IPS-20b (cell line): ENCODE measurements at regions not wholly inside any gene's neighbourhood (a gene's known extent, or its start where the extent isn't known, plus 50 kb on each side); places are given as distances from the start of the nearest gene placed in this dataset.
"Not testable (repeated sequence)": the region's sequence is repeated elsewhere in the genome, so short reads cannot be mapped to it uniquely, and the experiment has no call there.

Source experiments
- H3K27ac ChIP-seq: one replicate; pipeline ENCODE4 v1.5.1; 2013; ENCODE audit warnings: low read length
- H3K27me3 ChIP-seq: 2 replicates; pipeline ENCODE4 v1.6.1; 2013; ENCODE audit warnings: mild to moderate bottlenecking, low read length, inconsistent platforms; ENCODE audit not compliant: insufficient read depth
- H3K36me3 ChIP-seq: 2 replicates; pipeline ENCODE4 v1.6.1; 2013; ENCODE audit warnings: low read depth, mild to moderate bottlenecking, inconsistent platforms, low read length, moderate library complexity; ENCODE audit not compliant: insufficient read depth
- H3K4me1 ChIP-seq: 2 replicates; pipeline ENCODE4 v1.6.1; 2013; ENCODE audit warnings: mild to moderate bottlenecking, control low read depth, inconsistent platforms, low read length, moderate library complexity; ENCODE audit not compliant: insufficient read depth
- H3K4me3 ChIP-seq: 2 replicates; pipeline ENCODE4 v1.5.1; 2013; ENCODE audit warnings: mild to moderate bottlenecking, low read length, inconsistent platforms
- H3K9ac ChIP-seq: 2 replicates; pipeline ENCODE4 v1.6.1; 2013; ENCODE audit warnings: low read depth, mild to moderate bottlenecking, inconsistent platforms, low read length, moderate library complexity
- H3K9me3 ChIP-seq: 2 replicates; pipeline ENCODE4 v1.6.1; 2013; ENCODE audit warnings: mild to moderate bottlenecking, low read depth, low read length, inconsistent platforms; ENCODE audit not compliant: insufficient read depth

- H3K9ac ChIP-seq: no peak overlapping the region
These were observed 113.7 kb downstream of the BMP15 start for GRCh38 chrX:51024106-51024696.

GRCh38 chrX:51026862-51027261 is 116.3 kb downstream of the BMP15 start:
- no peaks in the 10 kb centered on the region for H3K9me3 ChIP-seq
- H3K36me3 ChIP-seq: no peaks in the 10 kb centered on the region
- H3K9ac ChIP-seq: no peak overlapping the region
- no peak overlapping the region for H3K4me3 ChIP-seq
- no peak overlapping the region for H3K27ac ChIP-seq
- H3K27me3 ChIP-seq: no peaks in the 10 kb centered on the region
- no peaks in the 10 kb centered on the region for H3K4me1 ChIP-seq

More at GRCh38 chrX:51024106-51024696, 113.7 kb downstream of the BMP15 start:
- H3K36me3 ChIP-seq: no peaks in the 10 kb centered on the region
- no peak overlapping the region for H3K4me3 ChIP-seq
- no peaks in the 10 kb centered on the region for H3K9me3 ChIP-seq
- H3K4me1 ChIP-seq: no peaks in the 10 kb centered on the region
- no peaks in the 10 kb centered on the region for H3K27me3 ChIP-seq
- no peak overlapping the region for H3K27ac ChIP-seq

- H3K9me3 ChIP-seq: no peaks in the 10 kb centered on the region
- no peak overlapping the region for H3K4me3 ChIP-seq
- no peak overlapping the region for H3K27ac ChIP-seq
- H3K9ac ChIP-seq: no peak overlapping the region
- no peaks in the 10 kb centered on the region for H3K4me1 ChIP-seq
- no peaks in the 10 kb centered on the region for H3K36me3 ChIP-seq
- no peaks in the 10 kb centered on the region for H3K27me3 ChIP-seq
These were observed 125.2 kb downstream of the BMP15 start for GRCh38 chrX:51035746-51036145.

GRCh38 chrX:51047950-51048349 is 137.4 kb downstream of the BMP15 start:
- H3K4me1 ChIP-seq: no peaks in the 10 kb centered on the region

DNA sequence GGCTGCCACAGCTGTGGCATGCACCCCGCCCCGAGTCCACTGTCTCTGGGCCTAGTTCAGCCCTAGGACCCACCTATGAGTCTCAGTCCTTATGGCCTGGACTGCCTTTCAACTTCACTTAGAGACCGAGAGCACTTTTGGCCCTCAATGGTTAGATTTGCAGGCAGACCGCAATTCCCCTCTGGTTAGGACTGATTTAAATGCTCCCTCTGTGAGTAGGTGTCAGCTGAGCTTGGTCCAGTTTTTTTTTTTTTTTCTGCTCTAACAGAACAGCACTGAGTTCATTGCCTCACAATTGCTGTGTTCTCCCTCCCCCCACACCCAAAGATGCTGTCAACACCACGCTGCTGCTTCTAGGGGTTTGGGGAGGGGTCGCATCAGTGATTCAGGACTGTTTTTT is 143.2 kb downstream of the BMP15 start:
- Histone ChIP-seq H3K4me1 (no peaks in the 10 kb centered on the region), H3K36me3 (no peaks in the 10 kb centered on the region), H3K27me3 (no peaks in the 10 kb centered on the region), H3K9ac (no peak overlapping the region), H3K4me3 (no peak overlapping the region), H3K27ac (no peak overlapping the region), H3K9me3 (no peaks in the 10 kb centered on the region)

More at GRCh38 chrX:51047950-51048349, 137.4 kb downstream of the BMP15 start:
- no peaks in the 10 kb centered on the region for H3K36me3 ChIP-seq
- no peaks in the 10 kb centered on the region for H3K27me3 ChIP-seq
- no peak overlapping the region for H3K4me3 ChIP-seq
- no peak overlapping the region for H3K9ac ChIP-seq
- H3K9me3 ChIP-seq: no peaks in the 10 kb centered on the region
- no peak overlapping the region for H3K27ac ChIP-seq

DNA sequence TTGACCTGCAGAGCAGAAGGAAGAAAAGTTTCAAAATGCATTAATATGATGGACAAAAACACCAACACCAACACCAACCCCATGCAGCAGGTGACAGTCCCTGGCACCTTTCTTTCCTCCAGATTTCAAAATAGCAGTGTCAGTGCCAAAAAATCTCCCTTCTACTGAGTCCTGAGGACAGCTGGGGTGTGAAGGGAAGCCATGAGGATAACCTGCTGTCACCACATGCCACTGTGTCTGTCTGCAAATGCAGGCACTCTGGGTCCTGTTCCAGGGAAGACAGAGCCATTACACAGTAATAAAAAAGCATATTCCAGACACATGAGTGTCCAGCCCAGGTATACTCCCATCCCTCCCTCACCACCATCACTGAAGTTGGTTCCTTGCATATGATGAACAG is 187.5 kb downstream of the BMP15 start:
- Histone ChIP-seq H3K36me3 (no peaks in the 10 kb centered on the region), H3K9ac (no peak overlapping the region), H3K4me1 (no peaks in the 10 kb centered on the region), H3K27ac (no peak overlapping the region), H3K4me3 (no peak overlapping the region), H3K9me3 (no peaks in the 10 kb centered on the region), H3K27me3 (no peaks in the 10 kb centered on the region)

DNA sequence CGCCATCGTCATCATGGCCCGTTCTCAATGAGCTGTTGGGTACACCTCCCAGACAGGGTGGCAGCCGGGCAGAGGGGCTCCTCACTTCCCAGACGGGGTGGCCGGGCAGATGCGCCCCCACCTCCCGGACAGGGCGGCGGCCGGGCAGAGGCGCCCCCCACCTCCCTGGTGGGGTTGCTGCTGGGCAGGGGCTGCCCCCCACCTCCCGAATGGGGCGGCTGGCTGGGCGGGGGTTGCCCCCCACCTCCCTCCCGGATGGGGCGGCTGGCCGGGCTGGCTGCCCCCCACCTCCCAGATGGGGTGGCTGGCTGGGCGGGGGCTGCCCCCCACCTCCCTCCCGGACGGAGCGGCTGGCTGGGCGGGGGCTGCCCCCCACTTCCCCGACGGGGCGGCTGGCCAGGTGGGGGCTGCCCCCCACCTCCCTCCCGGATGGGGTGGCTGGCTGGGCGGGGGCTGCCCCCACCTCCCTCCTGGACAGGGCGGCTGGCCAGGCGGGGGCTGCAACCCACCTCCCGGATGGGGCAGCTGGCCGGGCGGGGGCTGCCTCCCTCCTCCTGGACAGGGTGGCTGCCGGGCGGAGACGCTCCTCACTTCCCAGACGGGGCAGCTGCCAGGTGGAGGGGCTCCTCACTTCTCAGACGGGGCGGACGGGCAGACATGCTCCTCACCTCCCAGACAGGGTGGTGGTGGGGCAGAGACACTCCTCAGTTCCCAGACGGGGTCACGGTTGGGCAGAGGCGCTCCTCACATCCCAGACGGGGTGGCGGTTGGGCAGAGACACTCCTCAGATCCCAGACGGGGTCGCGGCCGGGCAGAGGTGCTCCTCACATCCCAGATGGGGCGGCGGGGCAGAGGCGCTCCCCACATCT is 208.8 kb downstream of the BMP15 start:
- not testable (repeated sequence) for H3K4me1 ChIP-seq, H3K36me3 ChIP-seq, H3K27me3 ChIP-seq, H3K4me3 ChIP-seq, H3K27ac ChIP-seq, H3K9ac ChIP-seq, H3K9me3 ChIP-seq

GRCh38 chrX:51125743-51126142 is 206.9 kb upstream of the NUDT10 start:
- not testable (repeated sequence) for H3K27ac ChIP-seq, H3K4me1 ChIP-seq, H3K36me3 ChIP-seq, H3K9me3 ChIP-seq, H3K4me3 ChIP-seq, H3K9ac ChIP-seq, H3K27me3 ChIP-seq

DNA sequence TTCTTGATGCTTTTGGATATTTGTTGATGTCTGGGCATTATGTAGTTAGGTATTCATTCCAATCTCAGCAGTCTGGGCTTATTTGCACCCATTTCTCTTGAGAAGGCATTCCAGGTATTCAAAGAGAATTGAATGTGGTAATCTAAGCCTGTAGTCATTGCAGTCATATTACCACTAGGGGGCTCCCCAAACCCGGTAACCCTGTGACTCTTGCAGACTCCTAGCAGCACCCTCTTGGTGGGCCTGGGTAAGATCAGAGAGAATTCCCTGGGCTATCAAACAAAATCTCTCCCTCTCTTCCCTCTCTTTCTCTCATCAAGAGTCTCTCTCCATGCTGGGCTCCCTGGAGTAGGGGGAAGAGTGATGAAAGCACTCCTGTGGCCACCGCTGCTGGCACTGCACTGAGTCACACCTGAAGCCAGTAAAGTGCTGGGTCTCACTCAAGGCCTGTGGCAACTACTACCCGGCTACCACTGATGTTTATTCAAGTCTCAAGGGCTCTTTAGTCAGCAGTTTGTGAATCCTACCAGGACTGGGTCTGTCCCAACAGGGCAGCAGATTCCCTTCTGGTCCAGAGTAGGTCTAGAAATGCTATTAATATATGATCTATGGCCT is 187.7 kb upstream of the NUDT10 start:
- Histone ChIP-seq H3K27me3 (no peaks in the 10 kb centered on the region), H3K36me3 (no peaks in the 10 kb centered on the region), H3K4me1 (no peaks in the 10 kb centered on the region), H3K9me3 (no peaks in the 10 kb centered on the region), H3K9ac (no peak overlapping the region), H3K27ac (no peak overlapping the region), H3K4me3 (no peak overlapping the region)

GRCh38 chrX:51148848-51149247 is 183.8 kb upstream of the NUDT10 start:
- Histone ChIP-seq H3K36me3 (no peaks in the 10 kb centered on the region), H3K9ac (no peak overlapping the region), H3K9me3 (no peaks in the 10 kb centered on the region), H3K4me1 (no peaks in the 10 kb centered on the region), H3K27ac (no peak overlapping the region), H3K27me3 (no peaks in the 10 kb centered on the region), H3K4me3 (no peak overlapping the region)

- Histone ChIP-seq H3K4me3 (no peak overlapping the region), H3K27me3 (no peaks in the 10 kb centered on the region), H3K9ac (no peak overlapping the region), H3K36me3 (no peaks in the 10 kb centered on the region), H3K27ac (no peak overlapping the region), H3K4me1 (no peaks in the 10 kb centered on the region), H3K9me3 (no peaks in the 10 kb centered on the region)
These were observed 180.9 kb upstream of the NUDT10 start for GRCh38 chrX:51151734-51152133.

DNA sequence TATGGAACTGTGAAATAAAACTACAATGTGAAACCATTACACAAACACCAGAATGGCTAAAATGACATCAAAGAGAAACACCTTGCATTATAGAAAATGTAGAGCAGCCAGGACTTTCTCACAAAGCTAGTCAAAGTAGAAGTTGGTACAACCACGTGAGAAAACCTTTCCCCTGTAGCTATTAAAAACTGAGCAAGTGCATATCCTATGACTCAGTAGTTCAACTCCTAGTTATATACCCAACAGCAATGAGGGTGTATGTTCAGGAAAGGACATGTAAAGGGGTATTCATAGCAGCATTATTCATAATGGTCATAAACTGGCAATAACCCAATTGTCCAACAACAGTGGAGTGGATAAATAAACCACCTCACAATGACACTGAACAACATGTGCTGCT is 177.5 kb upstream of the NUDT10 start:
- Histone ChIP-seq H3K4me1 (no peaks in the 10 kb centered on the region), H3K9ac (no peak overlapping the region), H3K27me3 (no peaks in the 10 kb centered on the region), H3K36me3 (no peaks in the 10 kb centered on the region), H3K9me3 (no peaks in the 10 kb centered on the region), H3K27ac (no peak overlapping the region), H3K4me3 (no peak overlapping the region)
